ENCODE measurements at regions not wholly inside any gene's neighbourhood (a gene's known extent, or its start where the extent isn't known, plus 50 kb on each side); places are given as distances from the start of the nearest gene placed in this dataset.

GRCh38 chr12:98388126-98388525 is 127.3 kb upstream of the TMPO start:
- no peak for DNase-seq (ENCODE audit: low read depth)

DNA sequence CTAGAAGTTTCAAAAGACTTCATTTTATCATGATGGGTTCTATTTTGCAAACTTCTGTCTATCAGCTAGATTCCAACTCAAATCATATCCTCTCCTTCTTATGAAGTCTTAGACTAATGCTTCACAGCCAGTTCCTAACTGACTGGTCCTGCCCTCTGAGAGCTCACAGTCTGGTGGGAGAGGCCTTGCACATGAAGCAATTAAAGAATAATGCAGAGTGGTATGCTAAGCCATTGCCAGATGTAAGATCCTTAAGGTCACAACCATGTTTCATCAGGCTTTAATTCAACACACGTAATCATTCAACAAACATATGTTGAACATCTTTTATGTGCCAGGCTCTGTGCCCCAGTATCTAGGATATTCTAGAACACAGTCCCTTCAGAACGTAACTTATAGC is 125.8 kb upstream of the TMPO start:
- DNase-seq (ENCODE audit: low read depth) = no peak

DNA sequence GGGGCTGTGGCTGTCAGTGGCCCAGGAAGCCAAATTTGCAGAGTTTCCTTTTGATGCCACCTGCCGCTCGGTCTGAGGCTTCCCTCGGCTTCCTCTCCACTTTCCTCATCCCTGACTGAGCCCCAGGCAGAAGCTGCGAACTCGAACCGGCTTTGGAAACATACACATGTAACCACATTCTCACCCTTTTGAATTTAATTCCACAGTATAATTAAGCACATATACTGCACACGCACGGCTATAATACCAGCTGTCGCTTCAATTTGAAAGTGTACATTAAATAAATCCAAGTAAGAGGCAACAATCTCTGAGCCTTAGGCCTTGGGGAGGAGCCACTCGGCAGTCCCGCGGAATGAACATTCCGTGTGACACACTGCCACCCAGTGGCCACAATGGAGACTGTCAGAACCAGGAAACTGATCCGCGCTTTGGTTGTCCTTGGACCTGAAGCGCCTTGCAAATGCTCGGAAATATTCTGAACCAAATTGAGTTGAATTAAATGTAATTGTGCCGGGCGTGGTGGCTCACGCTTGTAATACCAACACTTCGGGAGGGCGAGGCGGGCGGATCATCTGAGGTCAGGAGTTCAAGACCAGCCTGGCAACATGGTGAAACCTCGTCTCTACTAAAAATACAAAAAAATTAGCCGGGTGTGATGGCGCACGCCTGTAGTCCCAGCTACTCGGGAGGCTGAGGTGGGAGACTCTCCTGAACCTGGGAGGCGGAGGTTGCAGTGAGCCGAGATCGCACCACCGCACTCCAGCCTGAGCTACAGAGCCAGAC is 117.9 kb upstream of the TMPO start:
- peak; percentile 65 for DNase-seq (ENCODE audit: low read depth)

DNA sequence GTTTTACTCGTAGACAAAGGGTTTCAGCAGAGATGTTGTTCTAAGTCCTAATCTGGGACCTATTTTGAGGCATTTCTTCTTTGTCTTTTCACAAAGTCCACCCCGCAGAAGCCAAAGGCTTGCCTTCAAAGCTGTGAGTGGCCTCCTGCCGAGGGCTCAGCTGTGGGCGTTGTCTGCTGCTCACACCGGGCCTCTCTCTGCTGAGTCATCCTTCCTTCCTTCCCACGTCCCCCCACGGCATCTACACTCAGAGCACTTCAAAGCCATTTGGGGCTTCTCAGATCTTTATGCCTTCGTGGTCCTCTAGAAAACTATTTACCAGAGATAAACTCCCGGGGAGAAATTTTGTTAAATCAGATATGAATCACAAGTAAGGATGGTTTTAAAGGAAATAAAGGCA is 115.9 kb upstream of the TMPO start:
- peak; percentile 44 for DNase-seq (ENCODE audit: low read depth)

DNA sequence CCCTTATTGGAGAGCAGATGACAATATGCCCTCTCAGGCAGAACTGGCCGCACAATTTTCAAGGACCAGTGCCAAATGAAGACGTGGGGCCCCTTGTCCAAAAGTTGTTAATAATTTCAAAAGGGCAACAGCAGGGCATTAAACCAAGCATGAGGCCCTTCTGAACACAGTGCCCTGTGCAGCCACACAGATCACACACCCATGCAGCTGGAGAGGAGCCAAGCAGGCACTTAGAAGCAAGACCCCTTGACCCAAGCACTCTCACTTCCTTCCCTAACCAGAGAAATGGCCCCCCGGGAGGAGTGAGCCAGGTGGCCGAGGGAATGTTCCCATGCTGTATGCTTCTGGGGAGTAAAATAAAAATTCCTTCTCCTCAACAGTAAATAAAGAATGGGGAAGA is 114.0 kb upstream of the TMPO start:
- peak; percentile 17 for DNase-seq (ENCODE audit: low read depth)

DNA sequence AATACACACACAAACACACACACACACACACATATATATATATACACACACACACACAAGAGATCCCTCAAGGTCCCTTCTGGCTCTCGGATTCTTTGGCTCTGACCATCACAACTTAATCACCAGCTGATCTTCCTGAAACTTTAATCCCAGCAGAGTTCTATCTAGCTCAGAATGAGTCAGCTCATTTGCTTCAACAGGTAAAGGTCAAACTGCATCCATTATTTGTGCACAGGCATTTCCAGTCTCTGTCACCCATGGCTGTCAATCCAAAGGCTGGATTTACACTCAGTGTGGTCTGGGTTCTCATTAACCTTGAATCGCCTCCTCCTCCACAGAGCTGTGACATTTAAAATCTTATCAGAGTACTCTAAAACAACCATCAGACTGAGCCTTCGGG is 113.3 kb upstream of the TMPO start:
- no peak for DNase-seq (ENCODE audit: low read depth)

- no peak for DNase-seq (ENCODE audit: low read depth)
These were observed 112.7 kb upstream of the TMPO start for GRCh38 chr12:98402671-98403070.

DNA sequence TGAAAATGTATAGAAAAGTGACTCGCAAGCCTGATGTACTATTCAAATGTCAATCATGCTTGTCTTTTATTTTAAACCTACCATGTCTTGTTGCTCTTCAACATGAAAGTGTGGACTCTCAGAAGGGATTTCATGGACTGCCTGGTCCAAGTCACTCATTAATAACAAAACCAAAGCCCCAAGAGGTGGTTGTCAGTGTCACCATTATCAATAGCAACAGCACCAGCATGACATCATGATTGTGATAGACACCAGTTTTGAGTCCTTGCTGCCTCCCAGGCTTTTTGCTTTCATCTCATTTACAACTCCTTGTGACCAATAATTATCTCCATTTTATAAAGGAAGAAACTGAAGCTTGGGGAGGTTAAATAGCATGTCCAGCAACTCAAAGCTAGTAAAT is 112.0 kb upstream of the TMPO start:
- DNase-seq (ENCODE audit: low read depth) = no peak

DNA sequence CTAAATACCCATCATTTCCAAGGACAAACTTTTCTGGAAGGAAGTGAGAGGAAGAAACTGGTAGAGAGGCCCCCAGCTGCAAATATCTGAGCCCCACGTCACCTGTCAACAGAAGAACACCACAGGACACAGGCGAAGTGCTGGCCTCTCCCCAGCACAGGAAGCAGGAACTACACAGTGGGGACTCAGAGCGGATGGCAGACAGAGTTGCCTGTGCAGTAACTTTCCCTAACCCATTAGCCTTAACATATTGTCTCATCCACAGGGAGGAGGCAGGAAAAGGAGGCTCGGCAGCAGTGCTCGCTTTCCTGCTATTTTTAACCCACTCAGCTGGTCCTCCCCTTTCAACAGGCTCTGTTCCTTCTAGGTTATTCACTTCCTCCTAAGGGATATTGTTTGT is 111.5 kb upstream of the TMPO start:
- no peak for DNase-seq (ENCODE audit: low read depth)

- DNase-seq (ENCODE audit: low read depth) = no peak
These were observed 109.5 kb upstream of the TMPO start for GRCh38 chr12:98405805-98406366.

- no peak for DNase-seq (ENCODE audit: low read depth)
These were observed 109.0 kb upstream of the TMPO start for GRCh38 chr12:98406378-98406777.

DNA sequence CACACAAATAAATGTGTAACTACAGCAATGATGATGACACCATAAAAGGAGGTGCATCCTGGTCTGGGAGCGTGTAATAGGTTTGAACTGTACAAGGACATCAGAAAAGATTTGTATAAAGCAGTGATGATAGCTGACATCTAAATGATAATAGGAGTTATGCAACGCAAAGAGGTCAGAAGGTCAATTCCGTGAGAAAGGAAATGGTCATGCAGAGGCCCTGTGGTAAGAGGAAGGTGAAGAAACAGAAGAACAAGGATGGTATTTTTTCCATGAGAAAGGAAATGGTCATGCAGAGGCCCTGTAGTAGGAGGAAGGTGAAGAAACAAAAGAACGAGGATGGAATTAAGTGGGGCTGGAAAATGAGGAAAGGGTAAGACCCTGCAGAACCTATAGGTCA is 106.7 kb upstream of the TMPO start:
- DNase-seq (ENCODE audit: low read depth) = no peak

DNA sequence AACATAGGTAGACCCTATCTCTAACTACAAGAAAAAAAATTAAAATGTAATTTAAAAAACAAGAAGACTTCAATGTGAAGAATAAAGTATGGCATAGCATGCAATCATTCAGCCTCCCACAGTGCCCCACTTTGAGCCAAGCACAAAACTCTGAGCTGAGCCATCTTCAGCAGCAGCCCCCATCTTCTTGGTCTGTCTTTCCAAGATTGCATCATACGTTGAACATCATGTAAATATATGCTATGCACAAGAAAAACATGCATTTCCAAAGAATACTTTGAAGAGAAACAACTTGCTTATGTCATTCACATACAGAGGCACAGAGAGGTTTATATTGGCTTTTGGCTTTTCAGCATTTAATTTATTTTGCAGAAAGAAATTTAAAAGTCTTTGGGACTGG is 105.8 kb upstream of the TMPO start:
- no peak for DNase-seq (ENCODE audit: low read depth)

DNA sequence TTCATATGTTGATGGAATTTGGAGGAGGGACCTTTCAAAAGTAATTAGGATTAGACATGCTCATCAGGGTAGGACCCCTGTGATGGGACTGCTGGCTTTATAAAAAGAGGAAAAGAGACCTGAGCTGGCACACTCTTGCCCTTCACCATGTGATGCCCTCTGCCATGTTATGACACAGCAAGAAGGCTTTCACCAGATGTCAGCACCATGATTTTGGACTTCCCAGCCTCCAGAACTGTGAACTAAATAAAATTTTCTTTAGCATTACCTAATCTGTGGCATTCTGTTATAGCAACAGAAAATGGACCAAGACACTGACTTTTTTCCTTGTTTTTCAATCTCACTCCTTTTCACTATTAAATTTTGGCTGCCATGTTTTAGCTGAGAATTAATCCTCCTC is 105.0 kb upstream of the TMPO start:
- no peak for DNase-seq (ENCODE audit: low read depth)

GRCh38 chr12:98416845-98417244 is 98.5 kb upstream of the TMPO start:
- peak; percentile 63 for DNase-seq (ENCODE audit: low read depth)

DNA sequence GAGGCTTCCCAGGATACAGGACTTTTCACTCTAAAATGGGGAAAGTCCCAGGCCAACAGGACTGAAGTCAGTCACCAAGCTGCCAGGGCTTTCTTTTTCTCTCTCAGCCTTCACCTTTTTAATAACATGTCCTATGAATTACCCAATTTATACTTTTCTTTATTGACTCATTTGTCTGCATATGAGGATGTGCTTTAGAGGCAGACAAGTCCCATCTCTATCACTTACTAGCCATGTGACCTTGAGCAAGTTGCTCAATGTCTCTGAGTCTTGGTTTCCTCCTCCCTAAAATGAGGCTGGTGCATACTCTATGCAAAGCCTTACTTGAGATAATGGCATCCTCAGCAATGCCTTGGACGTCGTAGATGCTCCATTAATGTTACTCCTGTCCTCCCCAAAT is 98.1 kb upstream of the TMPO start:
- no peak for DNase-seq (ENCODE audit: low read depth)

DNA sequence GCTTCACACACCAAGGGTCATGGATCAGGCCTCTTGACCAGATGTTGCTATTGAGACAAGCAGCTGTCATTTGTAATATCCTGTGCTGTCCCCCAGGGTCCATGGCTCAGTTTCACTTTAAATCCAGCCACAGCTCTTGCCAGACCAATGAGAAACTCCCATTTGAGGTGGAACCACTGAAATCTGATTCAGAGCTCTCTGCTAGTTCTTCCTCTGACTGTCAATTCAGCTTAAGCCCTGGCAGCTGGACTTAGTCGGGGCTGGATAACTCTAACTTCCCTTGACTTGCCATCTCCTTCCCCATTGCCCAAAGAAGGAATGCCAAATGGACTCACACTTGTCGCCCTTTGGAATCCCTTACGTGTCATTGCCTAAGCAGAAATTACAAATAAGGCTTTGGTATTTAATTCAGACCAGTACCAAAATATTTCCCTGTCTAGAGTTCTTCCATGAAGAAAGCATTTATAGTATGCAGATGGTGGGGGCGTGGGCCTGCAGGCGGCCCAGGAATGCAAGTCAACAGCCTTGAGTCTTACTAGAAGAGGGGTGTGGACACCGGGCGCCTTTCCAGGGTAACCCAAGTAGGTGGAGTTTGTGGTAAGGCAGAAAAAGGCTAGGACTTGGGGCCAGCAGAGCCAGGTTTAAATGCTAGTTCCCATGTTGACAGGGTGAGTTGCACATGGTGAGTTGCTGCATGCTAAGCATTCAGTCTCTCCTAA is 96.9 kb upstream of the TMPO start:
- DNase-seq (ENCODE audit: low read depth) = peak; percentile 96

DNA sequence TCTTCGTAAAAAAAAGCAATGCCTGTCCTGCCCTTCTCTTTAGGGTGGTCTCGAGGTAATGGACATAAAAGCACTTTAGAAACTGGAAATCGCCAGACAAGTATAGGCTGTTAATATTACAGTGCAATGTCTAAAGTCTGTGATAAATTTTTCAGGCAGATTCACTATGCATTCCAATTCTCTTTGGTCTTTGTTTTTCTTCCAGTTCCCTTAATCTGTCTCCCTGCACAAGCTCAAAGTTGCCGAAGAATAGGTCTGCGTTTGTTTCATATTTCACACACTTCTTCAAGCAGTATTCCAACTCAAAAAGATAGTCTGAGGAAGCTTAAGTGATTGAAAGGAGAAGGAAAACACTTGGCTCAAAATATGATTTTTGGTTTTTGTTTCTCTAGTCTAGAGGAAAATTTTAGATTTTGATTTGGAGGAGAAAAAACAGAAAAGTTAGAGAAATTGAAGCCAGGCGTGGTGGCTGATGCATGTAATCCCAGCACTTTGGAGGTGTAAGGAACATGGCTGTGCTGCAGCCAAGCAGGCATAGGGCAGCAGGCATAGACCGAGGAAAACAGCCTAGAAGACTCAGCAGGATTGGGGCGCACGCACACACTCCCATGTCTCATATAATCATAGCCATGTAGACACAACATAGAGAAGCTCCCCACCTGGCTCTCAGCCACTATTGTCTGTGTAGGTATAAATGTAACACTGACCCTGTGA is 96.2 kb upstream of the TMPO start:
- no peak for DNase-seq (ENCODE audit: low read depth)

DNA sequence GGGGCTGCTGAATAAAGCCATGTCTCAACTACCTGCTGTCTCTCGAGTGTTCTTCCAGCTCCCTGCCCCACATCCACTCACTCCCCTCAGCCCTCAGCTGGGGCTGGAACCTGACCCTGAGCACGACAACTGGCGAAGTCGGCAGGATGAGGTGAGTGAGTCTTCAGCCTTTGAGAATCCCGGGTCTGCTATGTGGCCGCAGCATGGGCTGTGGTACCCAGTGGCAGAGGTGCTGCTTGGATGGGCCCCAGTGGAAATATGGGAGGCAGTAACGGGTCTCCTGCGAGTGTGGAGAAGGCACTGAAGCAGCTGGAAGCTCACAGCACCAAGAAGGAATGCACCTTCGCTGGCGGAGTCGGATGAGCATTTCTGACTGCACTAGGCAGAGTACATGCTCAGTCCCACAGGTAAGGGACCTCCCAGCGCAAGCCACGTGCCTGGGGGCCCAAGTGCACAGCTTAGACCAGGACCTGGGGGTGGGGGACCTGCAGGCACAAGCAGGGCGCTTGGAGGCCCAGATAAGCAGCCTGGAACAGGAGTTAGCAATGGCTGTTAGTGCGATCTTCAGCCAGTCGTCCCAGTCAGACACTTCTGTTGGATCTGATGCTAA is 95.5 kb upstream of the TMPO start:
- DNase-seq (ENCODE audit: low read depth) = no peak

GRCh38 chr12:98420461-98420860 is 94.9 kb upstream of the TMPO start:
- no peak for DNase-seq (ENCODE audit: low read depth)

- no peak for DNase-seq (ENCODE audit: low read depth)
These were observed 94.1 kb upstream of the TMPO start for GRCh38 chr12:98421316-98421715.

DNA sequence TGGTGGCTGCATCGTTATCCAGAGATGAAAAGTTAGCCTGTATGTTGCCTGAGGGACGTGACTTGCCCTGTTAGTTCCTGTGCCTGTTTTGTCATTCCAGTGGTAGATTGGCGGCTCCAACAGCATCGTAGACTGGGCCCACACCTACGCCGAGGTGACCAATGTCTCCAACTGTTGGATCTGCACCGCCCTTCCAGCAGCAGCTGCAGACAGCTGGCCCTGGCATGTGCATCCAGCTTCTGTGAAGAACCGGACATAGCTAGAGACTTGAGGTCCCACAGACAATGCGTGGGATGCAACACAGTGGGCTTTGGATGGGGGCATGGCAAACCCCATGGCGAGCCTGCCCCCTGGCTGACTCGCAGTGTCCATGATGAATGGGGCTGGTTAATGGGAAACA is 93.0 kb upstream of the TMPO start:
- no peak for DNase-seq (ENCODE audit: low read depth)

Data from LHCN-M2 (cell line).